ENCODE measurements at regions not wholly inside any gene's neighbourhood (a gene's known extent, or its start where the extent isn't known, plus 50 kb on each side); places are given as distances from the start of the nearest gene placed in this dataset.

GRCh38 chr18:77669331-77669730 is 419.7 kb downstream of the GALR1 start:
- intact Hi-C loops (cut with DNase I; ENCODE audit: low total_unique reads), result no loop called here
- TF ChIP-seq CTCF (IDR thresholded peaks at IDR 0.05) (no peak), POLR2A (IDR thresholded peaks at IDR 0.05) (no peak)
- H3K27me3 ChIP-seq, result no peaks in the 10 kb centered on the region
- no peak overlapping the region for H3K27ac ChIP-seq
- DNase-seq, result no peak
- no peak overlapping the region for H3K4me3 ChIP-seq
- 55 to 82% methylated on average over 4 of the region's 4 CpGs for WGBS, 2 donors
- peaks cover 4% of the 10 kb centered on the region for H3K4me1 ChIP-seq
- no peaks in the 10 kb centered on the region for H3K9me3 ChIP-seq
- H3K36me3 ChIP-seq (ENCODE audit: low read depth, missing control alignments), result no peaks in the 10 kb centered on the region

DNA sequence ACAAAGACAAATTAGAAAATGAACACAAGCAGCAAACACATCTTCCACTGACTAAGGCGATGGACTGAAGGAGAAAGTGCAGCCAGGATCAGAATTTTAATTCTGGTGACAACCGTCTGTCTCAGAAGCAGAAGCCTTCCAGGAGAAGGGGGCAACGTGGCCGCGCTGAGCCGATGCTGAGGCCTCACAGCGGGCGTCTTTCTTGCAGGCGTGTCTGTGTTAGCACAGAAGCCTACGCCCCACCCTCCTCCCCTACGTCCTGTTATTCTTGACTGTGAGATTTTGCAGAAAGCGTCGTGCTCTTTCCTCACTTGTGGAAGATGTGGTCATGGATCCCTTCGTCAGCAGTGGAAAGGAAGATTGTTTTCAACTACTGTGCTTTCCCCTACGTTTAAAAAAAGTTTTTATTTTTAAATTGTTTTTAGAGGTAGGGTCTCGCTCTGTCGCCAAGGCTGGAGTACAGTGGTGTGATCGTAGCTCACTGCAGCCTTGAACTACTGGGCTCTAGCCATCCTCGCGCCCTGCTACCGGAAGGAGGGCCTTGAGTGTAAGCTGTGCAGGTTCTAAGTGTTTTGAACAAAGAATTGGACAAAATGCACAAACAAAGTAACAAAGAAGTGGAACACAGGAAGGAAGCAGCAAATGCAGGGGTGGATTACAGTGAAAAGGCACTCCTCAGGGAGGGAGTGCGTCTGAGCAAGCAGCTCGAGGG is 422.0 kb downstream of the GALR1 start:
- H3K4me3 ChIP-seq, result no peak overlapping the region
- DNase-seq, result no peak
- TF ChIP-seq CTCF (IDR thresholded peaks at IDR 0.05), result no peak
- TF ChIP-seq POLR2A (IDR thresholded peaks at IDR 0.05), result no peak
- no peaks in the 10 kb centered on the region for H3K27me3 ChIP-seq
- H3K27ac ChIP-seq, result no peak overlapping the region
- intact Hi-C loops (cut with DNase I; ENCODE audit: low total_unique reads), result no loop called here
- H3K9me3 ChIP-seq, result no peaks in the 10 kb centered on the region
- WGBS, 2 donors, result 23 to 26% methylated on average over 23 of the region's 23 CpGs
- H3K36me3 ChIP-seq (ENCODE audit: low read depth, missing control alignments), result no peaks in the 10 kb centered on the region
- peaks cover 4% of the 10 kb centered on the region for H3K4me1 ChIP-seq

GRCh38 chr18:77676910-77677309 is 427.3 kb downstream of the GALR1 start:
- Histone ChIP-seq H3K36me3 (ENCODE audit: low read depth, missing control alignments) (no peaks in the 10 kb centered on the region), H3K27ac (no peak overlapping the region), H3K9me3 (no peaks in the 10 kb centered on the region), H3K4me1 (peaks cover 2% of the 10 kb centered on the region), H3K27me3 (no peaks in the 10 kb centered on the region), H3K4me3 (no peak overlapping the region)
- intact Hi-C loops (cut with DNase I; ENCODE audit: low total_unique reads), result no loop called here
- no peak for DNase-seq
- 17 to 18% methylated on average over 10 of the region's 10 CpGs for WGBS, 2 donors
- TF ChIP-seq CTCF (IDR thresholded peaks at IDR 0.05) (no peak), POLR2A (IDR thresholded peaks at IDR 0.05) (no peak)

DNA sequence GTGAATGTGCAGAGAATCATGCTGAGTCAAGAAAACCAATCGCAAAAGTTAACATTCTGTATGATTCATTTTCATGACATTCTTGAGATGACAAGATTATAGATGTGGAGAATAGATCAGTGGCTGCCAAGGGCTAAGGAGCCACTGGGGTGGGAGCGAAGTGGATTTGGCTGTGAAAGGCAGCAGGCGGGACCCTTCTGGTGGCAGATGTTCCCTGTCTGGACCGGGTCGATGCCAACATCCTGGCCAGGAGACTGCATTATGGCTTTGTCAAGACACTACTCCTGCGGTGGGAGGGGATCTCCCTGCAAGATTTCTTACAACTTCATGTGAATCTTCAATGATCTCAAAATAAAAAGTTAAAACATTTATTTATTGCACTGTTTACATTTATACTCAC is 427.9 kb downstream of the GALR1 start:
- Histone ChIP-seq H3K27me3 (no peaks in the 10 kb centered on the region), H3K4me1 (no peaks in the 10 kb centered on the region), H3K9me3 (no peaks in the 10 kb centered on the region), H3K4me3 (no peak overlapping the region), H3K27ac (no peak overlapping the region), H3K36me3 (ENCODE audit: low read depth, missing control alignments) (no peaks in the 10 kb centered on the region)
- intact Hi-C loops (cut with DNase I; ENCODE audit: low total_unique reads), result no loop called here
- WGBS, 2 donors, result 48 to 60% methylated on average over 6 of the region's 6 CpGs
- no peak for DNase-seq
- TF ChIP-seq POLR2A (IDR thresholded peaks at IDR 0.05), result no peak
- TF ChIP-seq CTCF (IDR thresholded peaks at IDR 0.05), result no peak

- no peaks in the 10 kb centered on the region for H3K27me3 ChIP-seq
- intact Hi-C loops (cut with DNase I; ENCODE audit: low total_unique reads), result no loop called here
- DNase-seq, result no peak
- WGBS, 2 donors, result 75 to 81% methylated on average over 3 of the region's 3 CpGs
- TF ChIP-seq CTCF (IDR thresholded peaks at IDR 0.05) (no peak), POLR2A (IDR thresholded peaks at IDR 0.05) (no peak)
- no peak overlapping the region for H3K27ac ChIP-seq
- no peaks in the 10 kb centered on the region for H3K4me1 ChIP-seq
- no peaks in the 10 kb centered on the region for H3K9me3 ChIP-seq
- no peaks in the 10 kb centered on the region for H3K36me3 ChIP-seq (ENCODE audit: low read depth, missing control alignments)
- H3K4me3 ChIP-seq, result no peak overlapping the region
These were observed 430.2 kb downstream of the GALR1 start for GRCh38 chr18:77679869-77680268.
